H9 (cell line): ENCODE measurements at regions not wholly inside any gene's neighbourhood (a gene's known extent, or its start where the extent isn't known, plus 50 kb on each side); places are given as distances from the start of the nearest gene placed in this dataset.

Experiments used
- DNase-seq: peaks from one replicate; pipeline ENCODE4 v3.0.0-alpha.2; 2017
- H2AFZ ChIP-seq: one replicate; pipeline ENCODE4 v1.6.1; 2013; ENCODE audit warnings: mild to moderate bottlenecking, low read length, control low read depth, moderate library complexity
- H2AK5ac ChIP-seq: 2 replicates; pipeline ENCODE4 v1.6.1; 2013; ENCODE audit warnings: low read length, control low read depth, mixed read lengths; ENCODE audit not compliant: insufficient read length
- H2BK120ac ChIP-seq: one replicate; pipeline ENCODE4 v1.6.1; 2013; ENCODE audit warnings: low read depth, mild to moderate bottlenecking, low read length, control low read depth, inconsistent platforms; ENCODE audit not compliant: poor library complexity, severe bottlenecking
- H2BK12ac ChIP-seq: 2 replicates; pipeline ENCODE4 v1.6.1; 2013; ENCODE audit warnings: low read length, control low read depth, mixed read lengths, low read depth; ENCODE audit not compliant: insufficient read length
- H2BK15ac ChIP-seq: 2 replicates; pipeline ENCODE4 v1.6.1; 2013; ENCODE audit warnings: low read depth, low read length, control low read depth
- H2BK20ac ChIP-seq: one replicate; pipeline ENCODE4 v1.6.1; 2013; ENCODE audit warnings: low read depth, mild to moderate bottlenecking, low read length, control low read depth, inconsistent platforms; ENCODE audit not compliant: poor library complexity, severe bottlenecking
- H2BK5ac ChIP-seq: 2 replicates; pipeline ENCODE4 v1.6.1; 2013; ENCODE audit warnings: low read length, control low read depth, mixed read lengths; ENCODE audit not compliant: insufficient read length
- H3K14ac ChIP-seq: 2 replicates; pipeline ENCODE4 v1.6.1; 2013; ENCODE audit warnings: low read length, control low read depth; ENCODE audit not compliant: insufficient read depth
- H3K18ac ChIP-seq: 2 replicates; pipeline ENCODE4 v1.6.1; 2013; ENCODE audit warnings: low read depth, mild to moderate bottlenecking, mixed read lengths, low read length, control low read depth; ENCODE audit not compliant: insufficient read length
- H3K23ac ChIP-seq: 2 replicates; pipeline ENCODE4 v1.6.1; 2013; ENCODE audit warnings: low read length, control low read depth, mixed read lengths, low read depth; ENCODE audit not compliant: insufficient read length
- H3K23me2 ChIP-seq: 2 replicates; pipeline ENCODE4 v1.6.1; 2013; ENCODE audit warnings: low read depth, mild to moderate bottlenecking, mixed read lengths, low read length, control low read depth; ENCODE audit not compliant: insufficient read length, poor library complexity, severe bottlenecking
- H3K27ac ChIP-seq: 2 replicates; pipeline ENCODE4 v1.5.1; 2013; ENCODE audit warnings: low read length, control low read depth, mixed read lengths, low read depth; ENCODE audit not compliant: insufficient read length
- H3K27me3 ChIP-seq: 2 replicates; pipeline ENCODE4 v1.6.1; 2013; ENCODE audit warnings: low read length, control low read depth, inconsistent platforms; ENCODE audit not compliant: insufficient read depth
- H3K4ac ChIP-seq: 2 replicates; pipeline ENCODE4 v1.6.1; 2013; ENCODE audit warnings: low read depth, mild to moderate bottlenecking, control low read depth, inconsistent platforms, low read length, moderate library complexity
- H3K4me1 ChIP-seq: 2 replicates; pipeline ENCODE4 v1.6.1; 2013; ENCODE audit warnings: low read length, control low read depth, inconsistent platforms; ENCODE audit not compliant: insufficient read depth
- H3K4me2 ChIP-seq: 2 replicates; pipeline ENCODE4 v1.6.1; 2013; ENCODE audit warnings: low read length, control low read depth, mixed read lengths; ENCODE audit not compliant: insufficient read length, insufficient read depth
- H3K56ac ChIP-seq: 2 replicates; pipeline ENCODE4 v1.6.1; 2013; ENCODE audit warnings: low read depth, mild to moderate bottlenecking, mixed read lengths, low read length, control low read depth; ENCODE audit not compliant: insufficient read length
- H3K79me1 ChIP-seq: 2 replicates; pipeline ENCODE4 v1.6.1; 2013; ENCODE audit warnings: low read depth, mild to moderate bottlenecking, moderate library complexity, low read length, control low read depth, inconsistent platforms; ENCODE audit not compliant: insufficient read depth, poor library complexity, severe bottlenecking
- H3K79me2 ChIP-seq: 2 replicates; pipeline ENCODE4 v1.6.1; 2013; ENCODE audit warnings: low read length, control low read depth, inconsistent platforms; ENCODE audit not compliant: insufficient read depth
- H3K9ac ChIP-seq: 2 replicates; pipeline ENCODE4 v1.6.1; 2013; ENCODE audit warnings: low read length, control low read depth, mixed read lengths; ENCODE audit not compliant: insufficient read length; ENCODE audit errors: extremely low read depth
- H3K9me3 ChIP-seq: one replicate; pipeline ENCODE4 v1.6.1; 2013; ENCODE audit warnings: low read depth, low read length, inconsistent platforms; ENCODE audit not compliant: control insufficient read depth
- H3T11ph ChIP-seq: one replicate; pipeline ENCODE4 v1.6.1; 2013; ENCODE audit warnings: mild to moderate bottlenecking, low read length, control low read depth, inconsistent platforms
- H4K20me1 ChIP-seq: one replicate; pipeline ENCODE4 v1.6.1; 2013; ENCODE audit not compliant: control insufficient read depth, insufficient read length, insufficient read depth
- H4K5ac ChIP-seq: 2 replicates; pipeline ENCODE4 v1.6.1; 2013; ENCODE audit warnings: low read depth, mild to moderate bottlenecking, mixed read lengths, low read length, control low read depth; ENCODE audit not compliant: insufficient read length
- H4K8ac ChIP-seq: replicated peaks from 2 replicates; pipeline ENCODE4 v1.6.1; 2013; ENCODE audit warnings: low read length, control low read depth, mixed read lengths, low read depth; ENCODE audit not compliant: insufficient read length
- H4K91ac ChIP-seq: 2 replicates; pipeline ENCODE4 v1.6.1; 2013; ENCODE audit warnings: low read depth, mild to moderate bottlenecking, moderate library complexity, mixed read lengths, low read length, control low read depth; ENCODE audit not compliant: insufficient read length
- H3K27ac Mint-ChIP-seq, 3 experiments: 2 replicates in 2 of 3; 3 replicates in 1 of 3; pipeline ENCODE4 v1.8.0; 2020 to 2021; ENCODE audit warnings: mixed read lengths in 3 of 3, mild to moderate bottlenecking in 1 of 3, moderate library complexity in 1 of 3
- H3K27me3 Mint-ChIP-seq: 2 replicates; pipeline ENCODE4 v1.8.0; 2021; ENCODE audit warnings: low read depth, mild to moderate bottlenecking, moderate library complexity, mixed read lengths
- H3K36me3 Mint-ChIP-seq, 3 experiments: 2 replicates in 2 of 3; 3 replicates in 1 of 3; pipeline ENCODE4 v1.8.0; 2020 to 2021; ENCODE audit warnings: low read depth in 3 of 3, mixed read lengths in 3 of 3; ENCODE audit not compliant: insufficient read depth in 1 of 3
- H3K4me1 Mint-ChIP-seq, 2 experiments: 2 replicates each; pipeline ENCODE4 v1.8.0; 2020; ENCODE audit warnings: mixed read lengths in 2 of 2
- H3K4me3 Mint-ChIP-seq, 2 experiments: 2 replicates in 1 of 2; 3 replicates in 1 of 2; pipeline ENCODE4 v1.8.0; 2020 to 2021; ENCODE audit warnings: mild to moderate bottlenecking in 2 of 2, mixed read lengths in 2 of 2, moderate library complexity in 1 of 2
- H3K9me3 Mint-ChIP-seq, 2 experiments: 2 replicates in 1 of 2; 3 replicates in 1 of 2; pipeline ENCODE4 v1.8.0; 2020; ENCODE audit warnings: mild to moderate bottlenecking in 2 of 2, mixed read lengths in 2 of 2, moderate library complexity in 1 of 2
- CTCF ChIP-seq: fragments of 200-600 bp; sonication (generic); conservative IDR thresholded peaks from 3 replicates; pipeline ENCODE4 v1.8.0; 2021; ENCODE audit warnings: antibody characterized with exemption, mild to moderate bottlenecking
- WGBS: extraction: QIAGEN DNeasy Blood & Tissue Kit; methylation state at CpG from one replicate; pipeline ENCODE4 v1.1.7; 2013; ENCODE audit warnings: missing lambda C conversion rate, low lambda C conversion rate, mixed read lengths; ENCODE audit not compliant: insufficient read length; ENCODE audit errors: extremely low coverage; 5-methylcytosine and 5-hydroxymethylcytosine counted together

GRCh38 chr5:125492977-125493376 lies 746.5 kb upstream of the ZNF608 start:
- no peaks in the 10 kb centered on the region for H3K4me1 ChIP-seq
- peaks cover 9 to 16% (median 10%) of the 10 kb centered on the region in 3 experiments; a peak in 6 of 7 replicates for H3K36me3 Mint-ChIP-seq
- H2BK12ac ChIP-seq = no peak overlapping the region
- H4K91ac ChIP-seq = no peak overlapping the region
- no peak for TF ChIP-seq CTCF
- no peak overlapping the region for H4K5ac ChIP-seq
- peaks cover 7 to 10% of the 10 kb centered on the region in 2 experiments; a peak in 4 of 5 replicates for H3K9me3 Mint-ChIP-seq
- no peaks in the 10 kb centered on the region for H3K27me3 Mint-ChIP-seq
- WGBS = no CpG with 5 or more reads among the region's 2 CpGs
- no peak overlapping the region; a peak in 1 of 7 replicates for H3K27ac Mint-ChIP-seq
- H3K4ac ChIP-seq = no peak overlapping the region
- peaks cover 21 to 22% of the 10 kb centered on the region in 2 experiments for H3K4me1 Mint-ChIP-seq
- H3K14ac ChIP-seq = no peak overlapping the region
- H3K79me1 ChIP-seq = no peaks in the 10 kb centered on the region
- H4K8ac ChIP-seq = no peak overlapping the region
- no peak overlapping the region for H2AK5ac ChIP-seq
- no peak overlapping the region for H3K56ac ChIP-seq
- no peak overlapping the region for H2BK15ac ChIP-seq
- no peak for DNase-seq
- H3K27me3 ChIP-seq = no peaks in the 10 kb centered on the region
- H3K27ac ChIP-seq = no peak overlapping the region
- H3K18ac ChIP-seq = no peak overlapping the region
- H2BK5ac ChIP-seq = no peak overlapping the region
- H3K79me2 ChIP-seq = no peaks in the 10 kb centered on the region
- no peaks in the 10 kb centered on the region for H4K20me1 ChIP-seq
- H3K23ac ChIP-seq = no peak overlapping the region
- no peaks in the 10 kb centered on the region for H3K9me3 ChIP-seq
- no peak overlapping the region for H3T11ph ChIP-seq
- H3K4me2 ChIP-seq = no peak overlapping the region
- H2BK120ac ChIP-seq = no peak overlapping the region
- no peak overlapping the region for H2AFZ ChIP-seq
- H3K9ac ChIP-seq = no peak overlapping the region
- no peaks in the 10 kb centered on the region for H3K23me2 ChIP-seq
- no peak overlapping the region for H3K4me3 Mint-ChIP-seq
- H2BK20ac ChIP-seq = no peak overlapping the region
